ENCODE measurements at regions not wholly inside any gene's neighbourhood (a gene's known extent, or its start where the extent isn't known, plus 50 kb on each side); places are given as distances from the start of the nearest gene placed in this dataset.
"Not testable (repeated sequence)": the region's sequence is repeated elsewhere in the genome, so short reads cannot be mapped to it uniquely, and the experiment has no call there.

DNA sequence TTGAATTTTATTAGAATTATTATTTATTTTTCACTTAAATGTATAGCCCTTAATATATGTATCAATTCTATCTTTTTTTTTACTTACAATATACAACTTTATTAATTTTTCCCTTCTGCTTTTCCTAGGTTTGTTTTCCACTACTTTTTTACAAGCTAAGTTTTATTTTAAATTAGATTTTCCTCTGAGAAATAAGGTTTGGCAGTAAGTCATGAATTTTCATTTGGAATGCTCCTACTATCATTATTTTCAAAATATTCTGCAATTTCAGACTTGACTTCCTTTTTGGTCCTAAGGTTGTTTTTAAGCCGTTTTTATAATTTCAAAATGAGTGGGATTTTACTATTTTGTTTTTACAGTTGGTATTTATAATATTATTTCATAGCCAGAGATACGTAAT, 222.8 kb upstream of the PIEZO2 start:
- no peak for DNase-seq

DNA sequence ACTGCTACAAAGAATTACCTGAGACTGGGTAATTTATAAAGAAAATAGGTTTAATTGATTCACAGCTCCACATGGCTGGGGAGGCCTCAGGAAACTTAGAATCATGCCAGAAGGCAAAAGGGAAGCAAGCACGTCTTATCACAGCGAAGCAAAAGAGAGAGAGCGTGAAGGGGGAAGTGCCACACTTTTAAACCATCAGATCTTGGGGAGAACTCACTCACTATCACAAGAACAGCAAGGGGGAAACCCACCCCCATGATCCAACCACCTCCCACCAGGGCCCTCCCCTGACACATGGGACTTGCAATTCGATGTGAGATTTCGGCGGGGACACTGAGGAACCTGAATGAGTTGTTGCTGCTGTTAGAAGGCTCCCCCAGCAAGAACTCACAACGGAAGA, 220.2 kb upstream of the PIEZO2 start:
- no peak for DNase-seq

DNA sequence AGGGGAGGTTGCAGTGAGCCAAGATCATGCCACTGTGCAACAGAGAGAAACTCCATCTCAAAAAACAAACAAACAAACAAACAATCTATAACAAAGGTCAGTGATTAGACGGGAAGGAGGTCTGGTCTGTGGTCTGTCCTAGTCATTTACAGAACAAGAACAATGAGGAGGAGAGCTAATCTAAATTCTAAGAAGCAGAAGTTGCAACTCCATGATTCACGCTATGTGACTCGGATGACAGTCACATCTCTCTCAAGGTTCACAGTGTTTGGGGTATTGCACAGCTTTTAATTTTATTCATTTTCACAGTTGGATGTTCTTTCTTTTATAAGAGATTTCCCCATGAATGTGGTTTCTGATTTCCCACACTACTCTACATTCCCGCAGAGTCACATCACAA, 218.7 kb upstream of the PIEZO2 start:
- no peak for DNase-seq

DNA sequence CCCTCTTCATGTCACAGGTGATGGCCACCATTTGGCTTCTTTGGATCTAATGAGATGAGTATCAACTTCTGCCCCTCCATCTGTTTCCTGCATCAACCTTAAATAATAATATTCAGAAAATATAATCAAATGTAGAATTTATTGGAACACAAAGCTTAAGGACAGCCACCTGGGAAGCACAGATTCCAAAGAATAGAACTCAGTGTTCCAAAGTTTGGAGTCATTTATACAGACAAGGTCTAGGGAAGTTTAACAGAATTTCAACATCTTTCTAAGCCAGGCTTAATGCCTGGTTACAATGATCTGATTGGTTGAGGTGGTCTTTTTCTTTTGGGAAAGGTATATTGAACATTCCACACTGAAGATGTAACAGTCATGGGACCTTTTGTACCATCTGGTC, 218.0 kb upstream of the PIEZO2 start:
- no peak for DNase-seq

DNA sequence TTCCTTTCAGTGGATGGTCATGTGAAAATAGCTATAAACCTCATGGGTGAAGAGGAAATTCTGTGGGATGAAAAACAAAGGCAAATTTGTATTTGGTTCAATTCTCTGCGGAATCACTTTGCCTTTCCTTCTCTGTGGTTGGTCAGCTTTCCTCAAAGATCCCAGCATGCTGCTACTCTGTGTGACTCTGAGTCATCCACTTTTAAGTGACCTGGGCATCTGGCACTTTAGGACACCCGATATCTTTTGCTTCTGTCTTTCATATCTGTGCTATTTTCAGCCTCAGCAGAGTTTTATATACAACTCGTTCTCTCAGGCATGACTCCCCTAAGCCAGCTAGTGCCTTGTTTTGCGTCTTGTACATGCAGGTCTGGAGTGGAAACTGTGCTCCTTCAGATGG, 217.0 kb upstream of the PIEZO2 start:
- DNase-seq = no peak

DNA sequence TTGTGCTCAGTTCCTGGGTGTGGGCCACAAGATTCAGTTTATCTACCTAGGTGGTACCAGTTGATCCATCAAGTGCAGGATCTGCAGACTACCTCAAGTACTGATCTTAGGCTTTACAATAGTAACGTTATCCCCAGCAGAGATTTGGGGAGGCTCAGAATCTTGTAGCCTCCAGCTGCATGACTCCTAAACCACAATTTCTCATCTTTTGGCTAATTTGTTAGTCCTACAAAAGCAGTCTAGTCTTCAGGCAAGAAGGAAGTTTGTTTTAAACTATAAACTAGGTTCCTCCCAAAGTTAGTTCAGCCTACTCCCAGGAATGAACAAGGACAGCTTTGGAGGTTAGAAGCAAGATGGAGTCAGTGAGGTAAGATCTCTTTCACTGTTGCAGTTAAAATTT, 213.5 kb upstream of the PIEZO2 start:
- no peak for DNase-seq

DNA sequence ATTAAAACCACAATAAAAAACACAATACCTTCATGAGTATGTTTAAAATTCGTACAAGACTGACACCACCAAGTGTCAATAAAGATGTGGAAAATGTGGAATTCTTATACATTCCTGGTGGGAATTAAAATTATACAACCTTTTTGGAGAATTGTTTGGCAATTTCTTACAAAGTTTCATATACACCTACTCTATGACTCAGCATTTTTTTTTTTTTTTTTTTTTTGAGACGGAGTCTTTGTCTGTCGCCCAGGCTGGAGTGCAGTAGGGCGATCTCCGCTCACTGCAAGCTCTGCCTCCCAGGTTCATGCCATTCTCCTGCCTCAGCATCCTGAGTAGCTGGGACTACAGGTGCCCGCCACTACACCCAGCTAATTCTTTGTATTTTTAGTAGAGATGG, 212.5 kb upstream of the PIEZO2 start:
- DNase-seq = not testable (repeated sequence)

DNA sequence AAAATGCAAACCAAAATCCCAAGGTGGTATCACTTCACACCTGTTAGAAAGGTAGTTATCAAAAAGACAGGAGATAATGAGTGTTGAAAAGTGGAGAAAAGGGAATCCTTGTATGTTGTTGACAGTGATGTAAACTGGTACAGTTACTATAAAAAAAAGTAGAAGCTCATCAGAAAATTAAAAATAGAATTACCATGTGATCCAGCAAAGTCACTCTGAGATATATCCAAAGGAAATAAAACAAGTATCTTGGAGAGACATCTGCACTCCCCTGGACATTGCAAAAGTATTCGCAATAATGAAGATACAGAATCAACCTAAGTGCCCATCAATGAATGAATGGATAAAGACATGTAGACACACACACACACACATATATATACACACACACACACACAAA, 208.3 kb upstream of the PIEZO2 start:
- no peak for DNase-seq

DNA sequence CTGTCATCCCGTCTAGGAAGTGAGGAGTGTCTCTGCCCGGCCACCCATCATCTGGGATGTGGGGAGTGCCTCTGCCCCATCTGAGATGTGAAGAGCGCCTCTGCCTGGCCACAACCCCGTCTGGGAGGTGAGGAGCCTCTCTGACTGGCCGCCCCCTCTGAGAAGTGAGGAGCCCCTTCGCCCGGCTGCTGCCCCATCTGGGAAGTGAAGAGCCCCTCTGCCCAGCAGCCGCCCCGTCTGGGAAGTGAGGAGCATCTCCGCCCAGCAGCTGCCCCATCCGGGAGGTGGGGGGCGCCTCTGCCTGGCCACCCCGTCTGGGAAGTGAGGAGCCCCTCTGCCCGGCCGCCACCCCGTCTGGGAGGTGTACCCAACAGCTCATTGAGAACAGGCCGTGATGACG, 195.2 kb upstream of the PIEZO2 start:
- not testable (repeated sequence) for DNase-seq

DNA sequence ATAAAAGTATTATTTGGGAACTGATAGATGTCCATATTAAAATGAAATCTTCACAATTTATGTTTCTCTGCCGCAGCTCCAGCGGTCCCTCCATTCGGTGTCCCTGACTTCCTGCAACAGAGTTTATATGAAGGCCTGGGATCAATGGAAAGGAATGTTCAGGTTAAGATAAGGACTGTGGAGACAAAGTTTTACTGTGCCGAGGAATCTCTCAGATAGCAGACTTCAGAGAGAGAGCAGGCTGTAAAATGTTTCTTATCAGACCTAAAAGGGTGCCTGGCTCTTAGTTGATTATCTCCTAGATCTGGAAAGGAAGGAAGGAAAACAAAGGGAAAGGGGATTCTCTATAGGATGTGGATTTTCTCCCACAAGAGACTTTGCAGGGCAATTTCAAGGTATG, 193.7 kb upstream of the PIEZO2 start:
- DNase-seq = no peak

DNA sequence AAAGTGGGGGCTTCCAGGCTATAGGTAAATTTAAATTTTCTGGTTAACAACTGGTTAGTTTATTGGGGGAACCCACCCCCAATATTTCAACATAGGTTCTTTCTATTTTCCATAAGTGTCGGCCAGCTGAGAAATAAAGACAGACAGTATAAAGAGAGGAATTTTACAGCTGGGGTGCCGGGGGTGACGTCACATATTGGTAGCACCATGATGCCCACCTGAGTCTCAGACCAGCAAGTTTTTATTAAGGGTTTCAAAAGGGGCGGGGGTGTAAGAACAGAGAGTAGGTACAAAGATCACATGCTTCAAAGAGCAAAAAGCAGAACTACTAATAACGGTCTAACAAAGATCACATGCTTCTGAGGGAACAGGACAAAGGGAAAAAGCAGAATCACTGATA, 192.7 kb upstream of the PIEZO2 start:
- DNase-seq = not testable (repeated sequence)

DNA sequence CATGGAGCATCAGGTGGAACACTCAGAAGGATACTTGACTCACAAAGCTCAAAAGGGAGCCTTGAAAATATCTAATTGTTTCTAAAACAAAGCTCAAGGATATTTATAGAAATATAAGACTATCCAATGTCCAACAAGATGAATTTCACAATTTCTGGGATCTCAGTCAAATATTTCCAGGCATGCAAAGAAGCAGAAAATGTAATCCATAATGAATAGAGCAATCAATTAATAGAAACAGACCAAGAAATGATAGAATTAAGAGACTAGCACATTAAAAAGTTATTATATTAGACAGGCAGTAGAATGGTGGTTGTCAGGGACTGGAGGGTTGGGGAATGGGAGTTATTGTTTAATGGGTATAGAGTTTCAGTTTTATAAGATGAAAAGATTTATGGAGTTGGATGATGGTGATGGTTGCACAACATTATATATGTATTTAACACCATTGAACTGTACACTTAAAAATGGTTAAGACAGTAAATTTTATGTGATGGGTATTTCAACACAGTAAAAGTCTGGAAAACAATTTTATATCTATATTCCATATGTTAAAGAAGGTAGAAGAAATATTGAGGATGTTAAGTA, 189.9 kb upstream of the PIEZO2 start:
- no peak for DNase-seq

DNA sequence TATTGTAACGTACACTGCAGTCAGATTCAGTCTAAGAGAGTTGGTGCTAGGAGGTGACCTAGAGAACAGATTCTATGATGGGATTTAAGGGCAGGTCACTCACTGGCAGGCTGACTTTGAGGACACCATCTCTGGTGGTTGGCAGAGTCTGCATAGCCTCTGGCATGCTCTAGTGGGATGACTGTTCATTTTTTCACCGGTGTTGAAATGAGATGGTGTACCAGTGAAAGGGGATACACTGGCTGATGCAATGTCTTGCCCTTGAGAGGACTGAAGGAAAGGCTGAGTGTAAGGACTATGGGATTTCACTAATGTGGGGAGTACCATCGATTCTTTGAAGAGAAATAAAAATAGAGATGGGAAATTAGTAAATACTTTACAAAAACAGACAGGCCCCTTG, 186.9 kb upstream of the PIEZO2 start:
- DNase-seq = no peak

DNA sequence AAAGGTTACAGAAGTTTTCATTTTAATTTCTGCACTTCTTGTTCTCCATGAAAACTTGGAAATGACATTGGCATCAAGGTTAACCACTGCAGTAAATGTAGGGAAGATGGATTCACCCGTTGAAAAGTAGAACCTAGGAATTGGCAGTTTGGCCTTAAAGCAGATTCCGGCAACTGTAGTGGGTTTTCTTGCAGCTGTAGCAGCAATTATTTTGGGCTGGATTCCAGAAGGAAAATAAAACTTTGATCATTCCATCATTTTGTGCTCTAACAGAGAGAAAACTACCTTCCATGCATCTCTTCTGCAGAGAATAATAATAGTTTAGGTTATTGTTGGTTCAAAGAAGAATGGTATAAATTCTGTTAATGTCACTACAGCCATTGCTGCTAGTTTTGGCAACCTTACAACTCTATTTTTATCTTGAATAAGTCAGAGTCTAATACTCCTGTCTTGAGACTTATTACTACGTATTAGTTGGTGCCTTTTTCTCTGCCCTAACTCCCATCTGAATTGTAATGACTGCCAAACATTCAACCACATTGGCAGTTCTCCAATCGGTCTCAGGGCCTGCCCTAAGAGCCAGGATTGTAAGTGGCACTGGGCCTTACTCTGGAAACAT, 178.1 kb upstream of the PIEZO2 start:
- DNase-seq = no peak

DNA sequence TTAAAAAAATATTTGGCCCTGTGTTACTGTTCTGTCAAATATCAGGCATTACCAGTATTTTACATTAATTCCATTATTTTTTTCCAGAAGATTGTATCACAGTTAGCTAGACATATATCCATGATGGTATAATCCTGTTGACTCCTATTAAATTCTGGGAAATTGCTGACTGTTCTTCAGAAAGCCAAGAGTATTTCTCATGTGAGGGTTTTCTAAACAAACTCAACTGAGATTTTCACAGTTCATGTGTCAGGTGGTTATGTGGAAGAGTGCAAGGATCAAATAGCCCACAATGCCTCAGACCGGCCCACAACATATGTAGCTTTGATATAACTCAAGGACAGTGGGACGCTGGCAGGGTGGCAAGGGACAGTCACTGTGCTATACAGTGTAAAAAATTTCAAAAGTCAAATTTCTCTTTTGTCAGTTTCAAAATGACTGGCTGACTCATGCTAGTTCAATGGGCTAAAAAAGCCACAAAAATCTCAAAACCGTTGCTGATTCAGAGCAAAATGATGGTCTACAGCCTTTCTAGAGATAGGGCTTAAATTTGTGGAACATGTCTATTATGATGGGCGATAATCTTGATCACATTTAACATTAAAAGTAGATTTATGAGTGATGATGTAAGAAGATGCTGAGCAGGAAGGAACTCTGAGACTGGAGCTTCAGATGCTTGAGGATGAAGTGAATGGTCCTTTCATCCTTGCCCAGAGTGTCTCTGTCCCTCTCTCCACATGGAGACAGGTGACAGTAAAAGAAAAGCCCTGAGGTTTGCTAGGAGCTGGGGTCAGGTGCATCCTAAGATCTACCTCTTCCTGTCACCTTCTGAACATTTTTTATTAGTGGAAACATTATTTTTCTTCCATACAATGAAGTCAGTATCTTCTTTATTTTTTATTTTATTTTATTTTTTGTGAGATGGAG, 175.8 kb upstream of the PIEZO2 start:
- no peak for DNase-seq

DNA sequence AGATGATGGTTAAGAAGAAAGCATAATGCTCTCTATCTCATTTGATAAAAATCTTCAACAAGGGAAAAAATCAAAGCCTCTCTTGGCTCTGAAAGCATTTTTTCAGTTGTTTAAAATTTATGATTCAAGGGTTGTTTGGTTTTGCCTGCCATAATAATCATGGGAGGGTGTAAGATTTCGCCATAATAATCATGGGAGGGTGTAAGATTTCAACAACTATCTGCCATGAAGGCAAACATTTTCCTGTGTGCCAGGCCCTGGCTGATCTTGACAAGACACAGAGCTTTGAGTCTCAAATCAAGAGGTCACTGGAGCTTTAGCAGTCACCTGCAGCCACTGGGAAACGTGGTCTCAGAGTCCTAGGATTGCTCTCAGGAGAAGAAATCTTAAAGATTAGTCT, 175.1 kb upstream of the PIEZO2 start:
- DNase-seq = no peak

DNA sequence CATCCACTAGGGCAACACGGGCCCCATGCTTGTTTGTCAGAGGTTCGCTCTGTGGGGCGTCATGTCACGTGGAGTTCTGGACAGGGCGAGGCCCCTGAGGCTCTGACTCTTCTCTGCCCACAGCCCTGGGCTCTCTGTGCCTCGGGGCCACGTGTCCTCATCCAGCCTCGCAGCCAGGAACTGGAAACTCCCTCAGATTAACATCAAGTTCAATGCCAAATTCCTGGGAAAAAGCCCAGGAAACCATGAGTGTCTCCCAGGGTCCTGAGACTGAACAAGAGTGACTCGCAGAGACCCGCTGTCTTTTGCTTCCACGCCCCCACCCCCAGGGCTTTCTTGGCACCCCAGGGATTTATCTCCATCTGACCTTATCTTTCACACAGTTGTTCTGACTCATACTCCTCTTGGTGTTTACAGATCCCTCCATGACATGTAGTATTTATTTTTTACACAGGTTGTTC, 174.0 kb upstream of the PIEZO2 start:
- DNase-seq = no peak

DNA sequence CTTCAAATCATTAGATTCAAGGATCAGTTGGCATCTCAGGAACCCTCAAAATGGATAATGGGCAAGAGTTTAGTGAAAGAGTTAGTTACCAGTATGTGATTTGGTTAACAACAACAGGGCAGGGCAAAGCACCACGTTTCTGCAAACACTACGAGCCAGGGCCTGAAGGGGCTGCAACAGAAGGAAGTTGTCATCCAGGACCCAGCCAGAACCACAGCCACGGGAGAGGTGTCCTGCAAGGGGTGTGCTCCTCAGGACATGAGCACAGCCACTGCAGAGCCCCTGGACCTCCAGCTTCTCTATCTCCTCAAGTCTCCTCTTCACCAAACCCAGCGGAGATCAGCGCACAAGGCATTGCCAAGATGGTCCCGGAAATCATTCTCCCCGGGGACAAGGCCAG, 173.3 kb upstream of the PIEZO2 start:
- DNase-seq = no peak

DNA sequence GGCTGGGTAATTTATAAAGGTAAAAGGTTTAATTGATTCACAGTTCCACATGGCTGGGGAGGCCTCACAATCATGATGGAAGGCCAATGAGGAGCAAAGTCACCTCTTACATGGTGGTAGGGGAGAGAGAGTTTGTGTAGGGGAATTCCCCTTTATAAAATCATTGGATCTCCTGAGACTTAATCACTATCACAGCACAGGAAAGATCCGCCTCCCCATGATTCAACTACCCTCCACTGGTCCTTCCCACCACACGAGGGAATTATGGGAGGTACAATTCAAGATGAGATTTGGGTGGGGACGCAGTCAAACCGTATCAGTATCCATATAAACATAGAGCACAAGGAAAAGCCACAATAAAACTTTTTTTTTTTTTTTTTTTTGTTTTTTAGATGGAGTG, 172.6 kb upstream of the PIEZO2 start:
- DNase-seq = no peak

DNA sequence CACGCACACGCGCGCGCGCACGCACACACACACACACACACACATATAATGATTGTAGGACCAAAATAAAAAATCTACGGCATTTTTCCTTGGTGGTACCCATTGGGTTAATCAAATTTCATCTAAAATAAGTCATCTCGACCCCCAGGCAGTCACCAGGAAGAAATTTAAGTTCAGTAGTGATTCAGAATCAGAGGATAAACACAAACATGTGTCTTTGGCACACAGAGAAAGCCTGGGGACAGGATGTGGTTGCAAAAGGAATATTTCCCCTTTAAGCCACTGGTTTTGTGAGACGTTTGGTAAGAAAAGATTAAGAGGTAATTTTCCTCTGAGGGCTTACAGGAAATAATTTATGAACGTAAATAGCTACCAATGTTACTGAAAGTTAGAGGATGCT, 171.6 kb upstream of the PIEZO2 start:
- no peak for DNase-seq

DNA sequence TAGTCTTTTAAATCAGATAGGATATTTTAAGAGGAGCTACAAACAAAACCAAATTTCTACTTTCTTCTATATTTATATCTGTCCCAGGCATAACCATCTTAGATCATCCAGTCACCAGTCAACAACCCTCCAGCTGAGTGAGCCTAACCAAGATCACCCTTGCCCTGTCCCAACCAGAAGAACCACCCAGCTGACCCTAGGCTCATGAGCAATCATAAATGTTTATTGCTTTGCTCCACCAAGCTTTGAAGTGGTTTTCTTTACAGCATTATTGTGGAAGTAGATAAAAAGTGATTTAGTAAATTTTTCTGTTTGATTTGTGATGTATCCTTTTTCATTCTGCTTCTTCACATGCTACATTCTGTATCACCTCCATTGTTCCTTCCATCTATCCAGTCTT, 167.2 kb upstream of the PIEZO2 start:
- DNase-seq = no peak

DNA sequence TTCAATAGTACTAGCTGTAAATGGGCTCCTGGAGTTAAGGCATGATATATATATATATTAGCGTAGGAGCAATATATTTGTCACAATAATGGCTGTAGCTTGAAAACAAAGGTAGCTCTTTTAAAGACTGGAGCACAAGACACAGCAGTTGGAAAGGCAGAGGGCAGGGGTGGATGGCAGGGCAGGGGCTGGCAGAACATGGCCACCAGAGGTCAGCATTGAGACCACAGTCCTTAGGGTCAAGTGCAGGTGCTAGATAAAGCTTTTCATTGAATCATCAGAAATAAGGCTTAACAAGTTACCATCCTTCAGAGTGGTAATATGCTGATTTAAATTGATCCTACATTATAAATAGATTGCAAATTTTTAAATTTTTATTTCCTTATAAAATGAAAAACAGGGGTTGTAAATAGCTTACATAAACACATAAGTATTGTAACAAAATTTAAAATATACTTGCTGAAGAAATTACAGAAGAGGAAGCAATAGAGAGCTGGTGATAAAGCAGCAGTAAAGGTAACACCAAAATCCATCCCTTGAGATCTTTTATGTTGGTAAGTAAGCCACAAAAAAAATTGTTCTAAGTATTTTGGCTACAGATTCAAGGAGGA, 161.2 kb upstream of the PIEZO2 start:
- DNase-seq = peak in 1 of 2 experiments; percentile 7

DNA sequence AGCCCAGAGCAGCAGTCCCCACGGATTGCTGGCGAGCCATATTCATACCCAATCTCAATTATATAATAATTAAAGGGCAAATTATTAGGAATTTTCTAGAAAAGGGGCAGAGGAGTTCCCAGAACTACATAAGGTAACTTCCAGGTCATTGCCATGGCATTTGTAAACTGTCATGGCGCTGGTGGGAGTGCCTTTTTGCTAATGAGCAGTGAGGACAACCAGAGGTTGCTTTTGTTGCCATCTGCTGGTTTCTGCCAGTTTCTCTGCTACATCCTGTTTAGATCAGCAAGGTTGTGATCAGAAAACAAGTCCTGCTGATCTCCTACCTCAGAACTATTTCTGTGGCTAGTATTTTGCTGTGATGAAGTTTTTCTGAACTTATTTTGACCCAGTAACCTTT, 159.8 kb upstream of the PIEZO2 start:
- DNase-seq = no peak

DNA sequence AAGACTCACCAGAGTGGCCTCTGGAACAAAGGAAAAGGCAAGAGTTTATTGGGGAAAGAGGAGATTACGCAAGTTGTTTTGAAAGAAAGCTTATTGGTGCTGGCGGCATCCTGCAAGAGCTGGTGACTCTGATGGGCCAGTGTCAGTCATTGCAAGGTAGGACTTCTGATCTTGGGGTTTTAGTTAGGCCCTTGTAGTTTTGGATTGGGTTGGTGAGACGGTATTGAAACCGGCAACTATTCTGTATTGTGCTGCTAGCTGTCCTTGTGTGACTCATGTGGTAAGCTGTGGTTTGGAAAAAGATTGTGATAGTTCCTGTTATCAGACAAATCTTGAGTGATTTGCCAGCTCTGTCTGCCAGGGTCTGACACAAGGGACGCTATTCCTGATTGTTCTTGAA, 159.1 kb upstream of the PIEZO2 start:
- no peak for DNase-seq
